ENCODE measurements at regions not wholly inside any gene's neighbourhood (a gene's known extent, or its start where the extent isn't known, plus 50 kb on each side); places are given as distances from the start of the nearest gene placed in this dataset.
"Not testable (repeated sequence)": the region's sequence is repeated elsewhere in the genome, so short reads cannot be mapped to it uniquely, and the experiment has no call there.

- TF ChIP-seq CTCF (IDR thresholded peaks at IDR 0.05); POLR2A (IDR thresholded peaks at IDR 0.05; ENCODE audit: low read length); ELK1 (IDR thresholded peaks at IDR 0.05; ENCODE audit: low read depth, low read length); CEBPB (IDR thresholded peaks at IDR 0.05); RAD21 (conservative IDR thresholded peaks at IDR 0.05 in 1 of 2, IDR thresholded peaks at IDR 0.05 in 1 of 2): not testable (repeated sequence)
Observed at GRCh38 chr2:223298329-223298728, 246.3 kb downstream of the KCNE4 start.

Data from A549 (cell line).